ENCODE measurements at regions not wholly inside any gene's neighbourhood (a gene's known extent, or its start where the extent isn't known, plus 50 kb on each side); places are given as distances from the start of the nearest gene placed in this dataset.

GRCh38 chr6:167677422-167677789 lies 149.3 kb upstream of the AFDN start:
- no peak for TF ChIP-seq POLR2A (IDR thresholded peaks at IDR 0.05; ENCODE audit: extremely low read depth, insufficient read length)
- TF ChIP-seq CTCF (IDR thresholded peaks at IDR 0.05; ENCODE audit: low read depth, low read length), result no peak
- TF ChIP-seq MYC (IDR thresholded peaks at IDR 0.05; ENCODE audit: low read depth, low read length), result no peak
